DND-41 (cell line): ENCODE measurements at regions not wholly inside any gene's neighbourhood (a gene's known extent, or its start where the extent isn't known, plus 50 kb on each side); places are given as distances from the start of the nearest gene placed in this dataset.

Source experiments
- CTCF ChIP-seq: IDR thresholded peaks from 2 replicates; pipeline ENCODE4 v1.5.1; 2012; ENCODE audit warnings: borderline replicate concordance, low read length, moderate library complexity, mild to moderate bottlenecking; ENCODE audit not compliant: poor library complexity, severe bottlenecking; ENCODE audit errors: extremely low read depth
- EZH2 ChIP-seq: IDR thresholded peaks from 3 replicates; pipeline ENCODE4 v1.6.1; 2012; ENCODE audit warnings: borderline replicate concordance, low read depth, mild to moderate bottlenecking, moderate library complexity, low read length, inconsistent platforms; ENCODE audit not compliant: severe bottlenecking

- TF ChIP-seq EZH2 (no peak), CTCF (no peak)
Measured at GRCh38 chr3:4015426-4015825, 216.2 kb downstream of the LRRN1 start.
